GM12892 (cell line): ENCODE measurements at regions not wholly inside any gene's neighbourhood (a gene's known extent, or its start where the extent isn't known, plus 50 kb on each side); places are given as distances from the start of the nearest gene placed in this dataset.

Experiments used
- POLR2A ChIP-seq: IDR thresholded peaks from 2 replicates; pipeline ENCODE4 v1.6.1; 2011; ENCODE audit warnings: low read depth, low read length, control low read depth
- TAF1 ChIP-seq: IDR thresholded peaks from 2 replicates; pipeline ENCODE4 v1.6.1; 2011; ENCODE audit warnings: low read depth, mild to moderate bottlenecking, control low read depth, low read length, borderline replicate concordance

- no peak for TF ChIP-seq POLR2A
- TF ChIP-seq TAF1: no peak
These were observed 167.2 kb downstream of the LMO4 start for GRCh38 chr1:87495870-87496269.
